ENCODE measurements at regions not wholly inside any gene's neighbourhood (a gene's known extent, or its start where the extent isn't known, plus 50 kb on each side); places are given as distances from the start of the nearest gene placed in this dataset.
"Not testable (repeated sequence)": the region's sequence is repeated elsewhere in the genome, so short reads cannot be mapped to it uniquely, and the experiment has no call there.

DNA sequence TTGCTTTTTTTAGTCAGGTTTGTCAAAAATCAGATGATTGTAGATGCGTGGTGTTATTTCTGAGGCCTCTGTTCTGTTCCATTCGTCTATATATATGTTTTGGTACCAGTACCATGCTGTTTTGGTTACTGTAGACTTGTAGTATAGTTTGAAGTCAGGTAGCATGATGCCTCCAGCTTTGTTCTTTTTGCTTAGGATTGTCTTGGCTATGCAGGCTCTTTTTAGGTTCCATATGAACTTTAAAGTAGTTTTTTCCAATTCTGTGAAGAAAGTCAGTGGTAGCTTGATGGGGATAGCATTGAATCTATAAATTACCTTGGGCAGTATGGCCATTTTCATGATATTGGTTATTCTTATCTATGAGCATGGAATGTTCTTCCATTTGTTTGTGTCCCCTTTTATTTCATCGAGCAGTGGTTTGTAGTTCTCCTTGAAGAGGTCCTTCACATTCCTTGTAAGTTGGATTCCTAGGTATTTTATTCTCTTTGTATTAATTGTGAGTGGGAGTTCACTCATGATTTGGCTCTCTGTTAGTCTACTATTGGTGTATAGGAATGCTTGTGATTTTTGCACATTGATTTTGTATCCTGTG is 70.1 kb upstream of the TOP3B start:
- ATAC-seq: not testable (repeated sequence)

DNA sequence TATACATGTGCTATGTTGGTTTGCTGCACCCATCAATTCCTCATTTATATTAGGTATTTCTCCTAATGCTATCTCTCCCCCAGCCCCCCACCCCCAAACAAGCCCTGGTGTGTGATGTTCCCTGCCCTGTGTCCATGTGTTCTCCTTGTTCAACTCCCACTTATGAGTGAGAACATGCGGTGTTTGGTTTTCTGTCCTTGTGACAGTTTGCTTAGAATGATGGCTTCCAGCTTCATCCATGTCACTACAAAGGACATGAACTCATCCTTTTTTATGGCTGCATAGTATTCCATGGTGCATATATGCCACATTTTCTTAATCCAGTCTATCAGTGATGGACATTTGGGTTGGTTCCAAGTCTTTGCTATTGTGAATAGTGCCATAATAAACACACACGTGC is 68.4 kb upstream of the TOP3B start:
- not testable (repeated sequence) for ATAC-seq

DNA sequence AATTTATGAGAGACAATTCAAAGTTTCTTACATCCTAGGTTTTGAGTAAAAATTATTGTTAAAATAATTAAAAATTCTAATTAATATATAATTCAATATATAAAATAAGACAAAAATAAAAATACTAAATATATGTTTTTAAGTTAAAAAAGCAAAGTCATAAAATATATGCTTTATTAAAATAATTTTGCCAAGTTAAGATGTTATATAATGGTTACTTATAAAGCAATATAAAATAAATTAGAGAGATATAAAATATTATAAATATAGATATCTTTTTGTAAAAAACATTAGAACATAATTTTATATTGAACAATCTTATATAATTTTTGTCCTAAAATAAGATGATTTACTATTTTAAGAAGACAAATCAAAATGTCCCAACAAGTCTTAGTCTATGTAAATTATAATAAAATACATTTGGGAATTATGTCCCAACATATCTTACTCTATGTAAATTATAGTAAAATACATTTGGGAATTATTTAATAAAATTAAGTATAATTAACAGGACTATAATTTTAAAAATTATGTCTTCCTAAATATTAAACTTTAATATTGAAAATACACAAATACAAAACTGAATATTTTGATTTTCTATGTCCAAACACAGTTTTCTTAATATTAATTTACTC is 67.7 kb upstream of the TOP3B start:
- no peak for ATAC-seq

DNA sequence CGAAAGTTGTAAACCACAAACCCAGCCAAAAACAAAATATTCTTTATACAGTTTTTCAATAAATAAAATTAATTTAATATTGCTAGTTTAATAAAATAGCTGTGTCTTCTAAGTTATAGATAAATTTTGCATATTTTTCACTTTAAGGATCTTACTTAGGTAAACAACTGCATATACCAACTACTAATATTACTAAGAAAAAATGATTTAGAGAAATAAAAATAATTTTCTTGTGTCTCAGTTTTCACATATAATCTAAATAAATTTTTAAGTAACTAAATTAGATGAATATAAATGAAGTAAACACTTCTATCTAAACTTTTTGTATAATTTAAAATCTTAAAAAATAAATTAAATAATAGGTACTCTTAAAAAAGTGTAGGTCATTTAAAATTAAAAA is 67.1 kb upstream of the TOP3B start:
- ATAC-seq: no peak

DNA sequence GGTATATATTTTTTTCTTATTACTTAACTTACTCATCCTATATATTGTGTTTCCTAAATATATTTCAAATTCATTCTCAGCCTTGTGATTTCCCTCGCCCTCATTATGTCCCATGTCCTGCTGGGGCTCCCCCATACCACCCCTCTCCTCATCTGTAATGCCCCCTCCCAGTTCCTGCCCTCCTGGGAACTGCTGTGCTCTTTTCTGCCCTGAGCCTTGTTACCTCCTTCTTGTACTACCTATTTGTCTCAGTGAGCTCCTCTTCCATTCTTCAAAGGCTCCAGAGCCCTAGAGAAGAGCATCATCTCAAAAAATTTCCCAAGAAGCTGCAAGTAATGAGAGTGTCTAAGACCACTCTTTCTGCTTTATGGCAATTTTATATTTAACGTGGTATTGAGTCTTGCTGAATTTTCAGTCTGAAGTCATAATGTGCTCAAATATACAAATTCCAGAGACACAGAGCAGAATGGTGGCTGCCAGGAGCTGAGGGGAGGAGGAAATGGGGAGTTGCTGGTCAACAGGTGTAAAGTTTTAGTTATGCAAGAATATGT is 66.5 kb upstream of the TOP3B start:
- ATAC-seq: no peak

DNA sequence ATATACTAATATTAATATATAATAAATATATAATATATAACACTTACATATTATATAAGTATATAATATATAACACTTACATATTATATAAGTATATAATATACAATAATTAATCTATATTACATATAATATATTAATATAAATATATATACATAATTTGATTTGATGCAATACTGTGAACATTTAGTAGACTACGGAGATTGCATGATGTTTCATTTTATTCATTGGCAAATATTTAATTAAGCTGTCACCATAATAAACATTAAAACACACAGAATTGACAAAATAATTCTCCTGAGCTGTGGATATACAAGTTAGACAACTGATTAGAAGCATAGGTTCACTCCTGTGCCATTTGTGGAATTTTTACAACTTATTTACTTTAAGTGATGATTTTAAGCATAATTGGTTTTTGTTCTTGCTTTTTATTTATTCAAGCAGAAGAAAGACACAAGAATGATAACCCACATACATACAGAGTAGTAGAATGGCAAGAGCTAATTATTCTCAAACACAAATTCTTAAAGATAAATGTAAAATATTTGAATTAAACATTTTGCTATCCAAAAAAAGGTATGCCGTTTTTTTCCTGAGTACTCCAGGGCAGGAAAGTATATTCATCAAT is 65.8 kb upstream of the TOP3B start:
- ATAC-seq: no peak

DNA sequence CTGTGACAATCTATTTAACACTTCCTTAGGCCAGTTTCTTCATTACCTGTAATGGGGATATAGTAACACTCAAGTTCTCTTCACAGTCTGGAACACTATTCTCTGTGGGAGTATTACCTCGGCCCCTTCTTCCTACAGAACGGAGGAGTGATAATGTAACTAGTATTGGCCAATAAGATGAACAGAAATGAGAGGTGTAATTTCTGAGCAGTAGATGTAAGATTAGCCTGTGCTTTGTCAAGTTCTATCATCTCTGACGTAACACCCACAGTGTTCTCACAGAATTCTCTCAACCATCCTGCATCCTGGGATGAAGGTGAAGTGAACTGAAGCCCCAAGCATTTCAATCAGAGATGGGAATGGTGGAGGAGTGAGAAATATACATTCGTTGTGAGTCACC is 65.2 kb upstream of the TOP3B start:
- no peak for ATAC-seq

DNA sequence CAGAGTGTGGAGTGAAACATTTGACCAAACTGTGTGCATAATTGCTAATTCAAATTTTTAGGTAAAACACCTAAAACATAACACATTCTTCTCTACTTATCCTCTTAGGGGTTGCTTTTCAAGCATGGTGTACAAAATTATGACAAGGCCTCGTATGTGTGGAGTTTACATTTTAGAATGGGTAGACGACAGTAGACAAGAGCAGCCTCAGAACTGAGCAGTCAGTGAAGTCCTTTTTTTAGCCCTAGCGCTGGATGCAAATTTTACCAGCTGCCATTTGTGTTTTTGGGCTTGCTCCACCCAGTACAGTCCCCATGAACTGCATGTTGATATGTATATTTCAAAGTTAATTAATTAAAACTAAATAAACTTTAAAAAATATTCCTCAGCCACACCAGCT is 64.7 kb upstream of the TOP3B start:
- no peak for ATAC-seq

DNA sequence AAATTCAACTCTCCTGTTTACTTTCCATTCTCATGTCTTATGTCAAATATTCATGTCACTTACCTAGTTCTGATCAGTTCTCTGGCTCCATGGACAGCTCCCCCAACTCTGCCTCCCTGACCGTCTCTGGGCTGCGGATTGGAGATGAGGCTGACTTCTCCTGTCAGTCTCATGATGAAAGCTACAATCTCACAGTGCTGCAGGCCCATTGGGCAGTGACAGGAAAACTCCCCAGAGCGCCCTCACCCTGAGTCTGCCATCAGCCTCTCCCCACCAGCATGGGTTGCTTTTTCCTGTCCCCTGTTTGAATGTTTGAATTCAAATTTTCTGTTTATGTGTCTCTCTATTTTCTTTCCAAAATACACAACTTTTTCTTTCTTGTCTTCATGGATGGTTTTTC is 63.8 kb upstream of the TOP3B start:
- no peak for ATAC-seq

DNA sequence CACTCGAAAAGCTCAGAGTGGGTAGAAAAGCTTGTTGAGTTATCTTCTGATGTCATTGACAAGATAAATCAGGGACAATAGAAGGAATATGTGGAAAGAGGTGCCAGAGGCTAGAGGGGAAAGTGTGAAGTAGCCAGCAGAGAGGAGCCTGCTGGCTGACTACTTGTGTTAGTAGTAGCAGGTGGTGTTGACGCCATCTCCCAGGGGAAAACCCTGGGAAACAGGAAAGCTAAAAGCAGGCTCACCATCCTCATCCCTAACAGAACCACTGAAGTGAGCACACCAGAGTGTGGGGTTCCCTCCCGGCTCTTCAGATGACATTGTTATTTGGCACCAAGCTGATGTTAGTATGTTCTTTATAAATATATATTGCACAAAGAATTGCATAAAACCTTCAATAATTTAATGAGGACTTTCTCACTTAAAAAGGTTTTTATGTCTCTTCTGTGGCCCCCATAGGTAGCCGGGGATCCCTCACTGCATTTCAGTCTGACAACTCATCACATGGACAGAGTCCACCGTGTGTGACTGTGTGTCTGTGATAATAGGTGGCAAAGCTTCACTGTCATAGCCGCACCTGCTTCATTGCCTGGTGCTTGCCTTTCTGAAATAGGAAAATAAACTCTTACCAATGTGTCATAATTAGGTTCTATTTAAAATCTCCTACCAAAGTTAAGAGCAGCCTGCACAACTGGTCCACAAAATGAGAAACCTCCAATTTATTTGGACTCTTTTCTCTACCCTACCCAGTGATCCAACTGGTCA is 63.2 kb upstream of the TOP3B start:
- no peak for ATAC-seq

DNA sequence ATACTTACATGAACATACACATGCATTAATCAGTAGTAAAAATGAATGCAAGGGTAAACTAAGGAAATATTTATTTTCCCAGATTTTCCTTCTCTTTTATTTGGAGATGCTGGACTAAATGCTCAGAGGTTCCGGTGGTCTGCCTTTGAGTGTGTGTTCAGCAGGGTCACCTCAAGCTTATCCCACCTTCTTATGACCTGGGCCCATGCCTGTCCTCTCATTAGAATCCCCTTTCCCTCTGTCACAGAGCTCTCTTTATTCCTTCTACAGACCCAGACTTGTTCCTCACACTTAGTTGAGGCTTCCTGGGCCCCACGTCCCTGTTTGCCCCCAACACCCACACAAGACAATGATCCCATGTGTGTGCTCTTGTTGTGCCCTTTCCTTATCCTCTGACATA is 61.6 kb upstream of the TOP3B start:
- ATAC-seq: no peak

DNA sequence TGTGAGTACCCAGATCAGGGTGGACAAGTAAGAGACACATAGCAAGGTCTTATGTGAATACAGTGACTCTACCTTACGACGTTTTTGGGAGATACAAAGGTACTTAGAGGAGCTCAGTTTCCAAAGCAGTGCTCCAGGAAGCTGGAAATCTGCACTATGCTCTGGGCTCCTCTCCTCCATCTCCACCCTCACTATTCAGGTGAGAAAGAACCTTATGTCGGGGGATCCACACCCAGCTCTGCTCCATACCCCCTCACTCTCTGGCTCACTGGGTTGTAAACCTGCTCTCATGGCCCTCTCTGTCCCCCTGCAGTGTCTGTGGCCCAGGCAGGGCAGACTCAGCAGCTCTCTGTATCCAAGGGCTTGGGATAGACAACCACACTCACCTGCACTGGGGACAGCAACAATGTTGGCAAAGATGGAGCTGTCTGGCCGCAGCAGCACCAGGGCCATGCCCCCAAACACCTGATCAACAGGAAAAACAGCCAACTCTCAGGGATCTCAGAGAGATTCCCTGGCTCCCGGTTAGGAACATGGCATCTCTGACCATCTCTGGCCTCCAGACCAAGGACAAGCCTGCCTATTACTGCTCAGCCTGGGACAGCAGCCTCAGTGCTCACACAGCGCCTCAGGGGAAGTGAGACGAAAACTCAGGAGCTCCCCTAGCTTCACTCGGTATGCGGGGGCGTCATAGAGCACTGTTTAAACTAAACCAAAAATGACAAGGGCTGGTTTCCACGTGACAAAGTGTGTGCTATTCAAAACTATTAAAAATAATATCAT is 60.9 kb upstream of the TOP3B start:
- no peak for ATAC-seq

DNA sequence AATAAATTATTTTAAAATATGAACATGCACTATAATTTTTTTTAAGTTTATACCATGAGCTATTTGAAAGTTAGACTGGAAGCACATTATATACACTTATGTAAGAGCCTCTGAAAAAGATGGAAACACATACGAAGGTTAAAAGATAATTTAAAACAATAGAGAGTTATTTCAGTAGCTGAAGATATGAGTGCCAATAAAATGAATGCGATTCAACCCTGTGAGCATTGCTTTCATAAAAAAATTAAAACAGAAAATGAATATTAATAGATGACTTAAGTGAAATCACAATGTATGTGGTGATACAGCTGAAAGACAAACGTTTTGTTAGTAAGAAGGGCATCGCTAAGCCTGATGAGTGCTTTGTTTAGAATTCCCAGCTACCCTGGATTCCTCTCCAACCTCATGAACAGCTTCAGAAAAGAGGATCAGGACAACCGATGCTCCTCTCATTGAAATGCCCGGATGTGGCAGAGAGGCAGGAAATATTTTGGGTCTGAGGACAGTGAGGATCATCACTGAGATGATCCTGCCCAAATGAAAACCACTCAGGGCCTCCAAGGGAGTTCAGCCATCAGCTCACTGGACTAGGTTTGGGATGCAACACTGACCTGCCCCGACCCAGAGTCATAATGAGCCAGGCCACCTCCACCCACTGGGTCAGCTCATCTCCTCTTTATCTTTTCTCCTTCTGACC is 60.2 kb upstream of the TOP3B start:
- no peak for ATAC-seq

DNA sequence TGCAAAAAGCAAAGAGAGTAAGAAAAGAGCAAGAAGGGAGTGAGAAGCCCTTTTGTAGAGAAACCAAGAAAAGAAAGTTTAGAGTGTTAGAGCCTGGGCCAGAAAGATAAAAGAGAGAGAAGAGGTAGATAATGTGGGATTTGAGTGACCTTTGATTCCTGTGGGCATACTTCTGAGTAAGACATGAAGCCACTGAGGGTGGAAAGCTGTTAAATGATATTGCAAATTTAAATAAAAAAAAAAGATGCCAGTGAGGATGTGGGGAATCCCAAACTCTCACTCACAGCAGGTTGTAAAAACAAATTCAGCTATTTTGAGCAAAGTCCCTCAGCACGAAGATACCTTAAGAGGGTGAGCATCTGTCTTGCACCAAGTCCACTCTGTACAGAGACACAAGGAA is 59.4 kb upstream of the TOP3B start:
- ATAC-seq: no peak

DNA sequence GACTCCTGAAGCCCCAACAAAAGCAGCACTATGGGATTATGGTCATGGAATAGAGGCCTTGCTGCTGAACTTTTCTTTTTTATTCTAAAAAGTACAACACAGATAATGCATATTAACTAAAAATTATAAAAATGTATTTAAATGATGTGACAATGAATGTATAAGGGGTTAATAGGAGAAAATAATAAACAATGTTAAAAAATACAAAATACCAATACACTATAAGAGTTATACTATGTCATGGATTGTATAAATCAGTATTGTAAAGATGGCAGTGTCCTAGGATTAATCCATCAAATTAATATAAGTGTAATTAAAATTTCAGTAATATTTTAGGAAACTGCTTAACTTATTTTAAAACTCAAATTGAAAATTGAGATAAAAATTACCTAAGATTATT is 58.3 kb upstream of the TOP3B start:
- ATAC-seq: no peak

DNA sequence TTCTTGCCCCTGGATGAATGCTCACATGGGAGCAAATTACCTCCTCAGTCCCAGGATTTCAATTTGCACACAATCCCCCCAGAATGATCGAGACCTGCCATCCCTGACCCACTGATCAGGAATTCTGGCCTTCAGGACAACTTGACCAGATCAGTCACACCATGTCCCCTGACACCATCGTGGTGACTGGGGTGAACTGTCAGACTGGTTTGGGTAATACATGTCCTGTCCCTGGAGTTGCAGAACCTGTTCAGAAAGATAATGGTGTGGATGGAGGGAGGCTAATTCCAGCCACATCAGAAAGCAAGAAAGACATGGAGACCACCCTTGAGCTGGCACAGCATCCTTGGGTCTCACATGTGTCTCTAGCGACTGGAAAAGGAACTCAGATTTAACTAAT is 57.9 kb upstream of the TOP3B start:
- no peak for ATAC-seq

DNA sequence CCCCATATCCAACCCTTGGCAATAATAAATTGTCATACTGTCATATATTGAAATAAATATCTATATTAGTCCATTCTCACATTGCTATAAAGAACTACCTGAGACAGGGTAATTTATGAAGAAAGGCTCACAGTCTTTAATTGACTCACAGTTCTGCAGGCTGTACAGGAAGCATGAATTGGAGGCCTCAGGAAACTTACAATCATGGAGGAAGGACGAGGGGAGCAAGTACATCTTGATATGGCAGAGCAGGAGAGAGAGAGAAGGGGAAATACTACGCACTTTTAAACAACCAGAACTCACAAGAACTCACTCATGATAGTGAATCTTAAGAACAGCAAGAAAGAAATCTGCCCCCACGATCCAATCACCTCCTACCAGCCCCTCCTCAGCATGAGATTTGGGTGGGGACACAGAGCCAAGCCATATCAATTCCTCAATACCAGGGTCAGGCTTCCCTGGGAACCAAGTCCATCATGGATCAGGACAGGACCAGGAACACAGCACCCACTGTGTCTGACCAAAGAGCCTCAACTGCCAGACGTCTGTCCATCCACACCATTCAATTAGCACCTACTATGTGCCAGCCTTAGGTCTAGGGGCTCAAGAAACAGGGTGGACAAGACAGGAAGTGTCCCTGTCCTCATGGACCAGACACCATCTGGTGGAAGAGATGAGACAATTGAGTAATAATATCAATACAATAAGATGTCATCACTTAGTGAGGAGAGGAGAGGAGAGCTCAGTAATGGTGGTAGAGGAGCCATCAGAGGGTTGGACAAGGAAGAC is 56.9 kb upstream of the TOP3B start:
- no peak for ATAC-seq

DNA sequence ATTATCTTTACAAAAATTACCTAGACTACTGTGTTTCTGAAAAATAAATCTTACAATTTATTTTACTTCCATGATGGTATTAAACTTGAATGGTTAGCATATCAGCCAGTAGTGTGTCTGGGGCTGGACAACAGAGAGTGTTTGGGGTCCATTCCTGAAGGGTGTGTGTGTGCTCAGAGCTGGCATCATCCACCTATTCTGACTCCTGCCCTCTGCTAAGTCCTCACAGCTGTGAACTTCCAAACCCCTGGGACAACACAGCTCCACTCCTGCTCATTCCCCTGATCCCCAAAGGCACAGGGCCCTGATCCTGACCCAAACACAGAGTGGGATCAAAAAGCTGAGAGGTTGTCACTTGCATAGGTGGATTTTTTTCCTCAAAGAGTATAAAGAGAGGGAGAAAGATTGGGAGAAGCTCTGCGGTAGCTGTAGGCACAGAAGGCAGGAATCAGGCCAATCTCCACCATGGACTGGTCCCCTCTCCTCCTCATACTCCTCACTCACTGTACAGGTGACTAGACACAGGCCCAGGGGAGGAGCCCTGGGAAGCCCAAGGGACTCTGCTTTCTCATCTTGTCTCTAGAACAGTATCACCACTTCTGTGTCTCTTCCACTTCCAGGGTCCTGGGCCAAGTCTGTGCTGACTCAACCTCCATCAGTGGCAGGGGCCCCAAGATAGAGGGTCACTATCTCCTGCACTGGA is 55.7 kb upstream of the TOP3B start:
- no peak for ATAC-seq

DNA sequence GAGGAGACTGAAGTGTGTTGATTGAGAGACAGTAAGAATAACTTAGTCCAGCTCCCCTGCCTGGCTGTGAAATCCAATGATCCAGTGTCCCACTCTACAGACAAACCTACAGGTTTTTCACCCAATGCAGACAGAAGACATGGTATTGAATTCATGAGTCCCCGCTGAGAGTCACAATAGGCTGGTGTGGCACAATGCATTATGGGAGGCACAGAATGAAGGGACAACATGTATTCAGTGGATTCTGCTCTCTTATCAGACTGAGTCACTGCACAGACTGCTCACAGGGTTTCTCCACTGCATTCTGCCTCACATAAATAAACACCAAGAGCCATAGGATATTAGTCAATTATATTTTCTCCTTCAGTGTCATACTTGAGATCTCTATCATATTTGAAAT is 55.2 kb upstream of the TOP3B start:
- no peak for ATAC-seq

DNA sequence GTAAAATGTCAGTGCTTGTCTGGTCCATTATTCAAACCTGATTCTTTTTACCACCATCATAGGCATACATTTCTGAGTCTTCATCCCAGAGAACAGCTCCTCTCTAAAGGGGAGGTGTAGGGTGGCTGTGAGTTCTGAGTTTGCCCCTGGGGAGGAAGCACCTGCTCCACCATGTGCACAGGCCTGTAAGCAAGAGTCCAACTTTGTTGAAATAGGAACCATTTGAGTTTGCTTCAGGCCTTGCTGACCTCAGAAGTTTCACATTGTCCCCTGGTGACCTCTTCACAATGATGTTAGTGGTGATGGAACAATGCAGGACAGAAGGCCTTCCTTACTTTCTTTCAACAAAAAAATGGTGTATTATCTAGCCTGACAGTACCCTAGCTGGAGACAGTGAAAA is 54.6 kb upstream of the TOP3B start:
- no peak for ATAC-seq

DNA sequence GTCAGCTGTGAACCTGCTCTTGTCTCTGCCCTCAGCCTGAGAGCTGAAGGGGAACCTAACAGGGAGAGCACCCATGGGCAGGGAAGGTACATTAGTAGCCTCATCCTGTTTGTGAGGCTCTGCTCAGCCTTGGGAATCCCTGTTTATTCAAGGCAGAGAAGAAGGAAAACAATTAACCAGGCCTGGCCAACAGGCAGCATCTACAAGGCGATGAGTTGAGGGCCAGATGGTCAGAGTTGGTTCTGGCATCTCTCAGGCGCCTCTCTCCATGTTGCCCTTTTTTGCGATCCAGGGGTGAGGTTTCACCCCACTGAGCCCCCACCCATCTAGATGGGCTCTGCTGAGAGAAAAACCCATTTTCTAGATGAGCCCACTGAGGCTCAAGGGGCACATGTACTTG is 54.0 kb upstream of the TOP3B start:
- ATAC-seq: no peak
